Activated naive CD4-positive, alpha-beta T cell treated with anti-CD3 and anti-CD28 coated beads, Interleukin-2, amount 10 ng/mL, durations not matched to agents 7 days and 5 days (primary cell): ENCODE measurements at regions not wholly inside any gene's neighbourhood (a gene's known extent, or its start where the extent isn't known, plus 50 kb on each side); places are given as distances from the start of the nearest gene placed in this dataset.

Experiments
- CTCF ChIA-PET: fragments of 350-600 bp; sonication (Branson Sonifier 250); formaldehyde crosslinking; loops from one replicate; lab custom pipeline; 2021; ENCODE audit warnings: antibody characterized with exemption; lab: Charles Lee
- DNase-seq: peaks from one replicate; pipeline ENCODE4 v3.0.0-alpha.2; 2020
- H3K27ac Mint-ChIP-seq: one replicate; pipeline ENCODE4 v1.8.0; 2021; ENCODE audit warnings: mild to moderate bottlenecking, moderate library complexity, mixed read lengths
- H3K27me3 Mint-ChIP-seq: one replicate; pipeline ENCODE4 v1.8.0; 2021; ENCODE audit warnings: mild to moderate bottlenecking, mixed read lengths
- H3K36me3 Mint-ChIP-seq: one replicate; pipeline ENCODE4 v1.8.0; 2021; ENCODE audit warnings: mixed read lengths
- H3K4me1 Mint-ChIP-seq: one replicate; pipeline ENCODE4 v1.8.0; 2021; ENCODE audit warnings: mixed read lengths
- H3K4me3 Mint-ChIP-seq: one replicate; pipeline ENCODE4 v1.8.0; 2021; ENCODE audit warnings: mild to moderate bottlenecking, moderate library complexity, mixed read lengths
- H3K9me3 Mint-ChIP-seq: one replicate; pipeline ENCODE4 v1.8.0; 2021; ENCODE audit warnings: mixed read lengths

DNA sequence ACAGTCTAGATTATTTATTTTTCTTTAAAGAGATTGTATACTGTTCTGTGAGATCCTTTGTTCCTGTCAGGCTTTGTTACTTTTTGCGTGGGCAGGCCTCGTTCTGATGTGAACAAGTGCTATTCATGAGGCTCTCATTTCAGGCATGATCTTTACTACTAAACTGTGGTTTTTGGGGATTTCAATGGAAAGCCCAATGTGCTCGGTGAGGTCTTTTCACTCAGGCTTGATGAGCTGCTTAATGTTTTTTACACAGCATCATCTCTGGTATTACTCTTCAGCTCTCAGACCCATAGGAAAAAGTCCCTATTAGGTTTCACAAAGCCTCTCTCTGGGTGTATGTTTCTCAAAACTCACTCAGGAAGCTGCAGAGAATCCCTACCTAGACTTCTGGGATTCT, 419.4 kb downstream of the GPATCH2 start:
- H3K9me3 Mint-ChIP-seq, result peaks cover 8% of the 10 kb centered on the region
- no peak for DNase-seq
- no peaks in the 10 kb centered on the region for H3K27me3 Mint-ChIP-seq
- CTCF ChIA-PET, result no interaction called here
- H3K27ac Mint-ChIP-seq, result no peak overlapping the region
- H3K36me3 Mint-ChIP-seq, result no peaks in the 10 kb centered on the region
- no peaks in the 10 kb centered on the region for H3K4me1 Mint-ChIP-seq
- H3K4me3 Mint-ChIP-seq, result no peak overlapping the region

DNA sequence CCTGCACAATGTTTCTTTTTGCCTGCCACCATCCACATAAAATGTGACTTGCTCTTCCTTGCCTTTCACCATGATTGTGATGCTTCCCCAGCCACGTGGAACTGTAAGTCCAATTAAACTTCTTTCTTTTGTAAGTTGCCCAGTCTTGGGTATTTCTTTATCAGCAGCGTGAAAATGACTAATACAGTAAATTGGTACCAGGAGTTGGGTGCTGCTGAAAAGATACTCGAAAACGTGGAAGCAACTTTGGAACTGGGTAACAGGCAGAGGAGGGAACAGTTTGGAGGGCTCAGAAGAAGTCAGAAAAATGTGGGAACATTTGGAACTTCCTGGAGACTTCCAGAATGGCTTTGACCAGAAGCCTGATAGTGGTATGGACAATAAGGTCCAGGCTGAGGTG, 425.3 kb downstream of the GPATCH2 start:
- CTCF ChIA-PET, result no interaction called here
- H3K36me3 Mint-ChIP-seq, result no peaks in the 10 kb centered on the region
- H3K27me3 Mint-ChIP-seq, result no peaks in the 10 kb centered on the region
- DNase-seq, result no peak
- no peak overlapping the region for H3K4me3 Mint-ChIP-seq
- H3K9me3 Mint-ChIP-seq, result peaks cover 10% of the 10 kb centered on the region
- no peak overlapping the region for H3K27ac Mint-ChIP-seq
- H3K4me1 Mint-ChIP-seq, result no peaks in the 10 kb centered on the region

DNA sequence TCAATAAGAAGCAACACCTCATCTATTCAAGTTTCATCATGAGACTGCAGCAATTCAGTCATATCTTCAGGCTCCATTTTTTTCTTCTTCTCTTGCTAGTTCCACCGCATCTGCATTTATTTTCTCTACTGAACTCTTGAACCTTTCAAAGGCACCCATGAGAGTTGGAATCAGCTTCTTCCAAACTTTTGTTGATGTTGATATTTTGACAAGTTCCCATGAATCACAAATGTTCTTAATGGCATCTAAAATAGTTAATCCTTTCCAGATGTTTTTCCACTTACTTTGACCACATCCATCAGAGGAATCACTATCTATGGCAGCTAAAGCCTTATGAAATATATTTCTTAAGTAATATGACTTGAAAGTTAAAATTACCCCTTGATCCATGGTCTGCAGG, 434.3 kb downstream of the GPATCH2 start:
- H3K9me3 Mint-ChIP-seq, result peaks cover 6% of the 10 kb centered on the region
- H3K27ac Mint-ChIP-seq, result no peak overlapping the region
- H3K36me3 Mint-ChIP-seq, result no peaks in the 10 kb centered on the region
- H3K4me3 Mint-ChIP-seq, result no peak overlapping the region
- CTCF ChIA-PET, result no interaction called here
- H3K27me3 Mint-ChIP-seq, result no peaks in the 10 kb centered on the region
- no peaks in the 10 kb centered on the region for H3K4me1 Mint-ChIP-seq
- DNase-seq, result no peak

- Mint-ChIP-seq H3K27me3 (no peaks in the 10 kb centered on the region), H3K4me1 (no peaks in the 10 kb centered on the region), H3K27ac (no peak overlapping the region), H3K9me3 (peaks cover 10% of the 10 kb centered on the region), H3K4me3 (no peak overlapping the region), H3K36me3 (no peaks in the 10 kb centered on the region)
- CTCF ChIA-PET, result no interaction called here
- no peak for DNase-seq
Measured at GRCh38 chr1:217193151-217193550, 437.7 kb downstream of the GPATCH2 start.

DNA sequence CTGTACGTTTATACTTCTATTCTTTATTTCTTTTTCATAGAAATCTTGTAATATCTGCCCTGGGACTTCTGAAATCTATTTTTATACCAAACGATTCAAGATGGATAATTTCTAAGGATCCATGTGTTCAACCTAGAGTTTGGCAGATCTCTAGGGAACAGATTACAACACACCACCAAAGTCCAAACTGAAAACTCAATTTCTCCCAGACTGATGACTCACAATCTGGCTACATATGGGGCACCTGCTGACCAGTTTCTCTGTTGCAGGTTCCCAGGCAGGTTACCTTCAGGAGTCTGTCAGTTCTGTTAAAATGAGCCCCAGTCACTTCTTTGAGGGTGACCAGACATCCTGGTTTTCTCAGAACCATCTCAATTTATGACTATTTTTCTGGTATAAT, 439.4 kb downstream of the GPATCH2 start:
- Mint-ChIP-seq H3K27ac (no peak overlapping the region), H3K9me3 (peaks cover 8% of the 10 kb centered on the region), H3K36me3 (no peaks in the 10 kb centered on the region), H3K4me3 (no peak overlapping the region), H3K4me1 (no peaks in the 10 kb centered on the region), H3K27me3 (no peaks in the 10 kb centered on the region)
- DNase-seq, result no peak
- CTCF ChIA-PET, result no interaction called here

GRCh38 chr1:217190359-217190758, 440.5 kb downstream of the GPATCH2 start:
- no peaks in the 10 kb centered on the region for H3K4me1 Mint-ChIP-seq
- H3K4me3 Mint-ChIP-seq, result no peak overlapping the region
- H3K27me3 Mint-ChIP-seq, result no peaks in the 10 kb centered on the region
- CTCF ChIA-PET, result no interaction called here
- no peak overlapping the region for H3K27ac Mint-ChIP-seq
- H3K9me3 Mint-ChIP-seq, result peaks cover 4% of the 10 kb centered on the region
- H3K36me3 Mint-ChIP-seq, result no peaks in the 10 kb centered on the region
- no peak for DNase-seq

GRCh38 chr1:217189362-217189761, 441.5 kb downstream of the GPATCH2 start:
- no peaks in the 10 kb centered on the region for H3K27me3 Mint-ChIP-seq
- no peaks in the 10 kb centered on the region for H3K4me1 Mint-ChIP-seq
- peaks cover 4% of the 10 kb centered on the region for H3K9me3 Mint-ChIP-seq
- no peak overlapping the region for H3K4me3 Mint-ChIP-seq
- CTCF ChIA-PET, result no interaction called here
- H3K36me3 Mint-ChIP-seq, result no peaks in the 10 kb centered on the region
- DNase-seq, result no peak
- no peak overlapping the region for H3K27ac Mint-ChIP-seq

DNA sequence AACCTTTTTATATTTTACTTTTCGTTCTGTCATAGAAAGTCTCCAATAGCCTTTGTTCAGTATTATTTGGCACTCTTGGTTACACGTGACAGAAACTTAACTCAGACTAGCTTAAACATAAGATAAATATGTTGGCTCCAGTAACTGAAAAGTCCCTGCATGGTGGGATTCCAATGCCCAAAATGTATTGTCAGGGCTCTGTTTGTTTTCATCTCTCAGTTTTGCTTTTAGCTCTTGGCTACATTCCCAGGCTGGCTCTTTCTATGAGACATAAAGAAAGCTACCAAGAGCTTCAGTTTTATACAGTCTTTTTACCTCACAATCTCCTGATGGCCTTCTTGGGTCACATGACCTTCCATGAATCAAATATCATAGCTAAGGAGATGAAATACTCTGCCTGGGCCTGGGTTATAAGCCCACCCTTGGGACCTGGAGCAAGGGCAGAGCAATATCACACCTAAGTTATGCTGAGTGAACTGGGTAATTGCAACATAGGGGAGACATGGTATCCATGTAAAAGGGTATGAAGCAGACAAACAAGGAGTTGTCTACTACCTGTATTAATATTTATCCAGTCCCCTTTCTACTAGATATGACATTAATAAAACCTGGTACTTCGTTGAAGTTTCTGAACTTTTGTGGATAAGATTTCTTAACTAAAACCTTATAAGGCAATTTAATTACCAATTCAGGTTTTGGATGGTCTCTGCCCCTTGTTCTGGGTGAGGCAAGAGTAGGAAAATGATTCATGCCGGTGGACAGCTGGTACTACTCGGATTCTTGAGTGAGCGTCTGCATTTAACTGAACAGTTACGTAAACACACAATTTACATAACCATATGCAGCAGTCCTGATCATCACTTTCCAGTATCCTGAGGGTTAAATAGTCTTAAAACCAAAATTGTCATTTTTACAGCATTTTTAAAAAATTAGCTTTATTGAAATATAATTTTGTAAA, 442.3 kb downstream of the GPATCH2 start:
- H3K27ac Mint-ChIP-seq, result no peak overlapping the region
- no peaks in the 10 kb centered on the region for H3K27me3 Mint-ChIP-seq
- peaks cover 4% of the 10 kb centered on the region for H3K9me3 Mint-ChIP-seq
- CTCF ChIA-PET, result no interaction called here
- no peak overlapping the region for H3K4me3 Mint-ChIP-seq
- no peaks in the 10 kb centered on the region for H3K4me1 Mint-ChIP-seq
- DNase-seq, result no peak
- no peaks in the 10 kb centered on the region for H3K36me3 Mint-ChIP-seq

GRCh38 chr1:217186664-217187063, 444.2 kb downstream of the GPATCH2 start:
- DNase-seq, result no peak
- H3K36me3 Mint-ChIP-seq, result no peaks in the 10 kb centered on the region
- H3K4me3 Mint-ChIP-seq, result no peak overlapping the region
- no peaks in the 10 kb centered on the region for H3K27me3 Mint-ChIP-seq
- H3K9me3 Mint-ChIP-seq, result peaks cover 4% of the 10 kb centered on the region
- CTCF ChIA-PET, result no interaction called here
- no peaks in the 10 kb centered on the region for H3K4me1 Mint-ChIP-seq
- no peak overlapping the region for H3K27ac Mint-ChIP-seq

DNA sequence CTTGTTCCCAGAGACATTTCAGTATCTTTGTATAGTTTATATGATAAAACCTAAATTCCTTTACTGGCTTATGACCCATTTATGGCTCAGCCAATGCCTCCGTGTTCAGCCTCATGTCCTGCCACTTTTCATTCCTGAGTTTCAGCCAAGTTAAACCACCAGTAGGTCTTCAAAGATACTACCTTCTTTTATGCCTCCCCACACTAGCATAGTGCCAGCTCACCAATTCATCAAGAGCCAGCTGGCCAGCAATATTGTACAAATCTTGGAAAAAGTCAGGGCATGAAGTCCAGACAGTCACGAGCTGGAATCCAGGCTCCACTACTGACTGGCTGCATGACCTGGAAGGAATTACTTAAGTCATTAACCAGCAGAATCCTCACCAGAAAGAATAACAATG, 446.0 kb downstream of the GPATCH2 start:
- Mint-ChIP-seq H3K9me3 (peaks cover under 1% of the 10 kb centered on the region), H3K36me3 (no peaks in the 10 kb centered on the region), H3K4me1 (no peaks in the 10 kb centered on the region), H3K27ac (no peak overlapping the region), H3K27me3 (no peaks in the 10 kb centered on the region), H3K4me3 (no peak overlapping the region)
- CTCF ChIA-PET, result no interaction called here
- DNase-seq, result no peak

DNA sequence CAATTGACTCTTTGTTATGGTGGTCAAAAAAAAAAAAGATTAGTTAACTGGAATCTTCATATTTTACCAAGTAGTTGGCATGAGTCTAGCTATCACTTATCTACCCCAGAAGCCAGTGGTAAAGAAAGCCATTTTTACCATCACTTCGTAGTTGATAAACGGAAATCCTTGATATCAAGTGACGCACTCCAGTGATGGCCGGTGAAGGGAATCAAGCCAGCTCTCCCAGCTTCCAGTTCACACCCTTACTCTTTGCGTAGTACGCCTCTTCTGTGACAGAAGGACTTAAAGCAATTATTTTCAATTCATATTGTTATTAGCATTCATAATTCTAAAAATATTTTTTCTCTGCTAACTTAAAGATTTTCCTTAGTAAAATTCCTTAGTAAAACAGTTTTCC, 447.9 kb downstream of the GPATCH2 start:
- H3K27me3 Mint-ChIP-seq, result no peaks in the 10 kb centered on the region
- no peaks in the 10 kb centered on the region for H3K9me3 Mint-ChIP-seq
- no peak for DNase-seq
- no peaks in the 10 kb centered on the region for H3K4me1 Mint-ChIP-seq
- CTCF ChIA-PET, result no interaction called here
- H3K27ac Mint-ChIP-seq, result no peak overlapping the region
- no peaks in the 10 kb centered on the region for H3K36me3 Mint-ChIP-seq
- H3K4me3 Mint-ChIP-seq, result no peak overlapping the region

DNA sequence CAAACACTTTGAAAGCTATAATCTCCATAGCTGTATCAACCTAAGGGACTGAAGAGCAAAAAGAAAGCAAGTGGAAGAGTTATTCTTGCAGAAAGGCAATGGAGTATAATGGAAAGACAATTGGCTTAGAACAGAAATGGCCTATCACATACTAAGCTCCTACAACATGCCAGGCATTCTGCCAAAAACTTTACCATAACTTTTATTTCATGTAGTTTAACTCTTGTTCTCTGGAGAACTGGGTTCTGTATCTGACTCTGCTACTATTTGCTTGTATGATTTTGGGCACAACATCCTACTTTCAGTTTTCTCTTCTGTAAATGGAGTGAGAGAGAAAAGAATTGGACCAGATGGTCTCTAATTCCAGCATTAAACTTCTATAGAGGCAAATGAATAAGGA, 449.1 kb downstream of the GPATCH2 start:
- H3K27ac Mint-ChIP-seq, result no peak overlapping the region

DNA sequence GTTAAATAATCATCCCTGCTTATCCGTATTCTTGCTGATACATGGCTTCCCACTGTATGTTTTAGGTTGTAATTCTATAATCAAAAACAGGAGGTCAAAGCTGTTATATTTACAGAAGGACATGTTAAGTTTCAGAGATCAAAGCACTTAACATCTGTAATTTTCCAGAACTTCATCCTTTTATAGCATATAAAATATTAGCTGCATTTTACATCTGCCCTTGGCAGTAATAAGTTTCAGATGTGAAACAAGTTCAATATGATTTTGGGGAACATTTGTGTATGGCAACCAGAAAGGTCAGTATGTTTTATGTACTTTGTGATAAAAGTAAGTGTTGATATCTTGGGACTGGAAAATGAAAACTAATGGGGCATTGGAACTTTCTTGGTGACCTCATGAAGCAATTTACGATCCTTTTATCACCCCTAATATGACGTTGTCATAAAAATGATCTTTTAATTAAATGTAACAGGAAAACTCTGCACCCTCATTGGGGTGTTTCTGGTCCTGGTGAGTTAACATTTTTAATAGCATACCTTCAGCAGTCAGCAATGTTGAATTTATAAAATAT, 449.6 kb downstream of the GPATCH2 start:
- Mint-ChIP-seq H3K9me3 (no peaks in the 10 kb centered on the region), H3K4me3 (no peak overlapping the region), H3K27ac (no peak overlapping the region), H3K36me3 (no peaks in the 10 kb centered on the region), H3K4me1 (no peaks in the 10 kb centered on the region), H3K27me3 (no peaks in the 10 kb centered on the region)
- no peak for DNase-seq
- CTCF ChIA-PET, result no interaction called here

More for the DNA sequence above, 449.1 kb downstream of the GPATCH2 start:
- no peak for DNase-seq
- CTCF ChIA-PET, result no interaction called here
- no peaks in the 10 kb centered on the region for H3K4me1 Mint-ChIP-seq
- H3K27me3 Mint-ChIP-seq, result no peaks in the 10 kb centered on the region
- no peaks in the 10 kb centered on the region for H3K9me3 Mint-ChIP-seq
- H3K4me3 Mint-ChIP-seq, result no peak overlapping the region
- H3K36me3 Mint-ChIP-seq, result no peaks in the 10 kb centered on the region

DNA sequence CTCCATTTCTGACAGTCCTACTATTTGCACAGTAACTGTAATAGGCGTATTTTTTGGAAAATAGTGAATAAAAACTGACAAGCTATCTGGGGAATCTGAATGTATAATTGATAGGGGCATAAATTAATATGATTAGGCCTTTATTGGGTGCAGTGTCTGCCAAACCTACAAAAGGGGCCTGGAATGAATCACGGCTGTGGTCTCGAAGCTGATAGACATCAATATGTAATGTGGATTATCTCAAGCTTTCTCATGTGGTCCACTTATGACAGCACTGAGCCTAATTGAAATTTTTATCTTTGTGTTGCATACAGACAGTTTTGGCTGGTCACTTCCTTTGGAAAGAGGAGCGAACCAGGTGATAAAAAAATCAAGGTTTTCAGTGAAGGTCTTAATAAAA, 450.4 kb downstream of the GPATCH2 start:
- Mint-ChIP-seq H3K27me3 (no peaks in the 10 kb centered on the region), H3K9me3 (no peaks in the 10 kb centered on the region), H3K27ac (no peak overlapping the region), H3K36me3 (no peaks in the 10 kb centered on the region), H3K4me3 (no peak overlapping the region), H3K4me1 (no peaks in the 10 kb centered on the region)
- CTCF ChIA-PET, result no interaction called here
- DNase-seq, result no peak

GRCh38 chr1:217164403-217164802, 441.2 kb upstream of the ESRRG start:
- H3K4me3 Mint-ChIP-seq, result no peak overlapping the region
- H3K27ac Mint-ChIP-seq, result no peak overlapping the region
- no peaks in the 10 kb centered on the region for H3K36me3 Mint-ChIP-seq
- CTCF ChIA-PET, result no interaction called here
- H3K4me1 Mint-ChIP-seq, result no peaks in the 10 kb centered on the region
- DNase-seq, result no peak
- H3K27me3 Mint-ChIP-seq, result no peaks in the 10 kb centered on the region
- H3K9me3 Mint-ChIP-seq, result no peaks in the 10 kb centered on the region
